CD14-positive monocyte (primary cell): ENCODE measurements at regions not wholly inside any gene's neighbourhood (a gene's known extent, or its start where the extent isn't known, plus 50 kb on each side); places are given as distances from the start of the nearest gene placed in this dataset.

ENCODE experiments used
- DNase-seq, 3 donors: peaks; one replicate each; pipeline ENCODE4 v3.0.0-alpha.2; 2011 to 2022
- H2AFZ ChIP-seq: 2 replicates; pipeline ENCODE4 v1.6.0; 2012; ENCODE audit warnings: mild to moderate bottlenecking, low read depth, low read length, inconsistent platforms; ENCODE audit not compliant: insufficient read depth, poor library complexity, severe bottlenecking
- H3K27ac ChIP-seq, 2 donors: 1 replicate in 1 of 2; 2 replicates in 1 of 2; pipeline ENCODE4 v1.5.1; 2012 to 2013; ENCODE audit warnings: low read length in 2 of 2, control low read depth in 1 of 2, inconsistent platforms in 1 of 2, low read depth in 1 of 2, mild to moderate bottlenecking in 1 of 2
- H3K27me3 ChIP-seq, 2 donors: one replicate each; pipeline versions ENCODE4 v1.6.0 to v1.6.1; 2011 to 2013; ENCODE audit warnings: low read length in 2 of 2; ENCODE audit not compliant: control insufficient read depth in 2 of 2, insufficient read depth in 2 of 2
- H3K36me3 ChIP-seq, 2 donors: replicated peaks in 1 of 2; 1 replicate in 1 of 2; 2 replicates in 1 of 2; pipeline versions ENCODE4 v1.5.1 to v1.6.1; 2012 to 2013; ENCODE audit warnings: low read length in 2 of 2, control low read depth in 1 of 2, inconsistent platforms in 1 of 2, mild to moderate bottlenecking in 1 of 2; ENCODE audit not compliant: insufficient read depth in 2 of 2, control insufficient read depth in 1 of 2
- H3K4me1 ChIP-seq, 2 donors: 1 replicate in 1 of 2; 2 replicates in 1 of 2; pipeline versions ENCODE4 v1.5.1 to v1.6.1; 2012 to 2013; ENCODE audit warnings: low read length in 2 of 2, control low read depth in 1 of 2, inconsistent platforms in 1 of 2, mild to moderate bottlenecking in 1 of 2, moderate library complexity in 1 of 2; ENCODE audit not compliant: insufficient read depth in 2 of 2, control insufficient read depth in 1 of 2
- H3K4me2 ChIP-seq: replicated peaks from 2 replicates; pipeline ENCODE3; 2012; ENCODE audit warnings: low read length, moderate library complexity, mild to moderate bottlenecking; ENCODE audit not compliant: poor library complexity, severe bottlenecking; ENCODE audit errors: extremely low read depth
- H3K4me3 ChIP-seq, 3 experiments: fragments of 200-600 bp in 1 of 3; sonication (generic) in 1 of 3; replicated peaks in 1 of 3; 1 replicate in 2 of 3; 2 replicates in 1 of 3; pipeline ENCODE4 v1.5.1; 2011 to 2013; ENCODE audit warnings: low read length in 3 of 3, mild to moderate bottlenecking in 3 of 3, control low read depth in 2 of 3, low read depth in 2 of 3, inconsistent platforms in 1 of 3, moderate library complexity in 1 of 3
- H3K79me2 ChIP-seq: 2 replicates; pipeline ENCODE4 v1.6.0; 2012; ENCODE audit warnings: mild to moderate bottlenecking, control low read depth, inconsistent platforms, low read length, moderate library complexity; ENCODE audit not compliant: insufficient read depth
- H3K9ac ChIP-seq: 2 replicates; pipeline ENCODE4 v1.6.0; 2017; ENCODE audit warnings: low read length, mild to moderate bottlenecking; ENCODE audit not compliant: insufficient read depth, poor library complexity, severe bottlenecking
- H3K9me3 ChIP-seq, 2 donors: replicated peaks in 1 of 2; 1 replicate in 1 of 2; 2 replicates in 1 of 2; pipeline versions ENCODE4 v1.5.1 to v1.6.1; 2012 to 2013; ENCODE audit warnings: low read length in 2 of 2, control low read depth in 1 of 2; ENCODE audit not compliant: control insufficient read depth in 1 of 2, insufficient read depth in 1 of 2
- H4K20me1 ChIP-seq: 2 replicates; pipeline ENCODE4 v1.6.0; 2012; ENCODE audit warnings: mild to moderate bottlenecking, low read length, control low read depth, moderate library complexity; ENCODE audit not compliant: insufficient read depth
- H3K27ac Mint-ChIP-seq, 7 donors: one replicate each; pipeline ENCODE4 v1.8.0; 2020; ENCODE audit warnings: mild to moderate bottlenecking in 7 of 7, mixed read lengths in 7 of 7, moderate library complexity in 6 of 7, inconsistent platforms in 2 of 7
- H3K27me3 Mint-ChIP-seq, 3 donors: one replicate each; pipeline ENCODE4 v1.8.0; 2021 to 2022; ENCODE audit warnings: low read depth in 3 of 3, mild to moderate bottlenecking in 3 of 3, mixed read lengths in 3 of 3, moderate library complexity in 3 of 3, inconsistent platforms in 1 of 3
- H3K36me3 Mint-ChIP-seq, 2 donors: one replicate each; pipeline ENCODE4 v1.8.0; 2020; ENCODE audit warnings: mixed read lengths in 2 of 2, inconsistent platforms in 1 of 2, mild to moderate bottlenecking in 1 of 2
- H3K4me1 Mint-ChIP-seq: one replicate; pipeline ENCODE4 v1.8.0; 2020; ENCODE audit warnings: mild to moderate bottlenecking, mixed read lengths
- H3K4me3 Mint-ChIP-seq, 2 donors: one replicate each; pipeline ENCODE4 v1.8.0; 2020; ENCODE audit warnings: mild to moderate bottlenecking in 2 of 2, mixed read lengths in 2 of 2, moderate library complexity in 1 of 2
- H3K9me3 Mint-ChIP-seq, 7 donors: one replicate each; pipeline ENCODE4 v1.8.0; 2020 to 2022; ENCODE audit warnings: mixed read lengths in 7 of 7, mild to moderate bottlenecking in 6 of 7, moderate library complexity in 6 of 7, inconsistent platforms in 2 of 7
- WGBS: methylation state at CpG from one replicate; pipeline ENCODE4 v1.1.5; 2013; ENCODE audit warnings: missing lambda C conversion rate; ENCODE audit not compliant: insufficient coverage; 5-methylcytosine and 5-hydroxymethylcytosine counted together
- intact Hi-C, 2 donors: fragments of 100-400 bp; cut with micrococcal nuclease; formaldehyde crosslinking; loops; one replicate each; pipeline versions ENCODE4 v1.15.0 to v1.15.1; 2023
- TF ChIP-seq, protein P1 (sequence below): fragments of 200-600 bp; IDR thresholded peaks from one replicate; pipeline ENCODE4 v1.8.0; 2022; ENCODE audit warnings: antibody characterized with exemption, mild to moderate bottlenecking

DNA sequence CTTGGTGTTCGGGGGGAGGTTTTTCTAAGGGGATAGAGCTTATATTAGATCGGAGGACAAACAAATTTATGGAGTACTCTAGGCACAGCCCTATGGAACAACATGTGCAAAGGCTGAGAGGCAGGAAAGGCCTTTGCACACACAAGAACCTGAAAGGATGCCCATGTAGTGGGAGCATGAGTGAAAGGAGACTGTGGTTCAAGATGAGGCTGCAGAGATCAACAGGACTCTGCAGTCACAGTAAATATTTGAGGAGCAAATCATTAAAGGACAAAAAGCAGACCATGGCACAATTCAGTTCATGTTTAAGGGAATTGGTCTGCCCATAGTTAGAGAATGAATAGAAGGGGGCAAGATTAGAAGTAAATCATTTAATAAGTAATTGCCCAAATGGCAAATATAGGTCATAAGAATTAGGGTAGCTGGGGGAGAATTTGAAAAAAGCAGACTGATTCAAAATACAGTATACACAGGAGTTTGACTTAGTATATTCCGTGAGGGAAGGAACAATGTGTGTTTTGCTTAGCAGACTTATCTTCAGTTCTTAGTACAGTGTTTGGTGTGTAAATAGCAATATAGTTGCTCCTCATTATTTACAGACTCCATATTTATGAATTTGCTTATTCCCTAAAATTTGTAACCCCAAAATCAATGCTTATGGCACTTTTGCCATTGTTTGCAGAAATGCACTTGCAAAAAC, 268.1 kb downstream of the SEC16B start:
- H2AFZ ChIP-seq, result no peak overlapping the region
- Mint-ChIP-seq H3K27ac (no peak overlapping the region), H3K9me3 (peaks cover 0 to 3% (median 1%) of the 10 kb centered on the region in 7 donors), H3K27me3 (no peaks in the 10 kb centered on the region), H3K36me3 (no peaks in the 10 kb centered on the region), H3K4me1 (no peaks in the 10 kb centered on the region), H3K4me3 (no peak overlapping the region)
- no peak overlapping the region for H3K9ac ChIP-seq
- no peak overlapping the region for H3K4me3 ChIP-seq
- H3K36me3 ChIP-seq, result no peaks in the 10 kb centered on the region
- H3K79me2 ChIP-seq, result no peaks in the 10 kb centered on the region
- H3K27me3 ChIP-seq, result no peaks in the 10 kb centered on the region
- WGBS, result 89% methylated on average over 2 of the region's 3 CpGs
- no peaks in the 10 kb centered on the region for H4K20me1 ChIP-seq
- no peak overlapping the region for H3K27ac ChIP-seq
- no peaks in the 10 kb centered on the region for H3K4me1 ChIP-seq
- no peak overlapping the region for H3K4me2 ChIP-seq
- intact Hi-C loops, result no loop called here
- TF ChIP-seq, protein P1, sequence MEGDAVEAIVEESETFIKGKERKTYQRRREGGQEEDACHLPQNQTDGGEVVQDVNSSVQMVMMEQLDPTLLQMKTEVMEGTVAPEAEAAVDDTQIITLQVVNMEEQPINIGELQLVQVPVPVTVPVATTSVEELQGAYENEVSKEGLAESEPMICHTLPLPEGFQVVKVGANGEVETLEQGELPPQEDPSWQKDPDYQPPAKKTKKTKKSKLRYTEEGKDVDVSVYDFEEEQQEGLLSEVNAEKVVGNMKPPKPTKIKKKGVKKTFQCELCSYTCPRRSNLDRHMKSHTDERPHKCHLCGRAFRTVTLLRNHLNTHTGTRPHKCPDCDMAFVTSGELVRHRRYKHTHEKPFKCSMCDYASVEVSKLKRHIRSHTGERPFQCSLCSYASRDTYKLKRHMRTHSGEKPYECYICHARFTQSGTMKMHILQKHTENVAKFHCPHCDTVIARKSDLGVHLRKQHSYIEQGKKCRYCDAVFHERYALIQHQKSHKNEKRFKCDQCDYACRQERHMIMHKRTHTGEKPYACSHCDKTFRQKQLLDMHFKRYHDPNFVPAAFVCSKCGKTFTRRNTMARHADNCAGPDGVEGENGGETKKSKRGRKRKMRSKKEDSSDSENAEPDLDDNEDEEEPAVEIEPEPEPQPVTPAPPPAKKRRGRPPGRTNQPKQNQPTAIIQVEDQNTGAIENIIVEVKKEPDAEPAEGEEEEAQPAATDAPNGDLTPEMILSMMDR, result no peak
- DNase-seq, result no peak
- no peaks in the 10 kb centered on the region for H3K9me3 ChIP-seq

DNA sequence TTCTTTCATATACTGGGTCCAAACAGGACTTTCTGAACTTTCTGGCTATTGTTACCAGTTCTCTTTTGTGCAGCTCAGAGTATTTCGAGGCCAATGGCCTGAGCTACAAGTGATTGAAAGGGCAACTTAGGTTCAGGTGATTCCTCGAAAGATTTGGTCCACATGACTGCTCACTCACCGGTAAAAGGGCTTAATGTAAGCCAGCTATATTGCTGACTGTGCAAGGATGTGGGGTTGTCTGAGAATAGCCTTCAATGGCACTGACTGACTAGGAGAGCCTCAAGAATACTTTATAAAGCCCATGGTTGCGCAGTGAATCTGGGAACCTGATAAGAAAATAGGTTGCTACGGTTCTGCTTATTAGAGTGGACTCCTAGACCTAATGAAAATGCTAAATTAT, 269.0 kb downstream of the SEC16B start:
- H3K9me3 ChIP-seq, result no peaks in the 10 kb centered on the region
- no peaks in the 10 kb centered on the region for H3K36me3 ChIP-seq
- no peak overlapping the region for H2AFZ ChIP-seq
- H3K79me2 ChIP-seq, result no peaks in the 10 kb centered on the region
- Mint-ChIP-seq H3K27ac (no peak overlapping the region), H3K36me3 (no peaks in the 10 kb centered on the region), H3K27me3 (no peaks in the 10 kb centered on the region), H3K4me3 (no peak overlapping the region), H3K9me3 (peaks cover 0 to 3% (median 1%) of the 10 kb centered on the region in 7 donors), H3K4me1 (no peaks in the 10 kb centered on the region)
- H3K27ac ChIP-seq, result no peak overlapping the region
- no peak for DNase-seq
- no peaks in the 10 kb centered on the region for H3K27me3 ChIP-seq
- WGBS, result 100% methylated on average over 3 of the region's 5 CpGs
- H3K4me2 ChIP-seq, result no peak overlapping the region
- no peaks in the 10 kb centered on the region for H4K20me1 ChIP-seq
- no peak overlapping the region for H3K9ac ChIP-seq
- no peak overlapping the region for H3K4me3 ChIP-seq
- TF ChIP-seq, protein P1, result no peak
- no peaks in the 10 kb centered on the region for H3K4me1 ChIP-seq
- intact Hi-C loops, result no loop called here
